Upper lobe of right lung (tissue), 1 donor: ENCODE measurements at regions not wholly inside any gene's neighbourhood (a gene's known extent, or its start where the extent isn't known, plus 50 kb on each side); places are given as distances from the start of the nearest gene placed in this dataset.

Source experiments
- ATAC-seq: fragments of 200-7000 bp; cut with Tn5 transposase; one replicate; pipeline ENCODE4 v1.9.1; 2020; ENCODE audit warnings: mild to moderate bottlenecking, moderate library complexity
- DNase-seq: peaks from one replicate; pipeline ENCODE4 v3.0.0-alpha.2; 2020
- H3K27ac ChIP-seq: fragments of 200-600 bp; one replicate; pipeline ENCODE4 v1.8.0; 2022
- H3K27me3 ChIP-seq: fragments of 200-600 bp; one replicate; pipeline ENCODE4 v1.8.0; 2022; ENCODE audit warnings: mild to moderate bottlenecking
- H3K36me3 ChIP-seq: fragments of 200-600 bp; one replicate; pipeline ENCODE4 v1.8.0; 2022
- H3K4me1 ChIP-seq: fragments of 200-600 bp; one replicate; pipeline ENCODE4 v1.8.0; 2022
- H3K4me3 ChIP-seq: fragments of 200-600 bp; one replicate; pipeline ENCODE4 v1.8.0; 2022; ENCODE audit warnings: mild to moderate bottlenecking
- H3K9me3 ChIP-seq: fragments of 200-600 bp; one replicate; pipeline ENCODE4 v1.8.0; 2022
- intact Hi-C: fragments of 100-400 bp; cut with DNase I; formaldehyde crosslinking; loops from one replicate; pipeline ENCODE4 v1.11.0; 2022
- TF ChIP-seq, protein P1 (sequence below): fragments of 200-600 bp; IDR thresholded peaks from one replicate; pipeline ENCODE4 v1.8.0; 2022; ENCODE audit warnings: antibody characterized with exemption
- donor health status: DM: no; HTN: yes; CAD: no; lungs with severe emphysema.

DNA sequence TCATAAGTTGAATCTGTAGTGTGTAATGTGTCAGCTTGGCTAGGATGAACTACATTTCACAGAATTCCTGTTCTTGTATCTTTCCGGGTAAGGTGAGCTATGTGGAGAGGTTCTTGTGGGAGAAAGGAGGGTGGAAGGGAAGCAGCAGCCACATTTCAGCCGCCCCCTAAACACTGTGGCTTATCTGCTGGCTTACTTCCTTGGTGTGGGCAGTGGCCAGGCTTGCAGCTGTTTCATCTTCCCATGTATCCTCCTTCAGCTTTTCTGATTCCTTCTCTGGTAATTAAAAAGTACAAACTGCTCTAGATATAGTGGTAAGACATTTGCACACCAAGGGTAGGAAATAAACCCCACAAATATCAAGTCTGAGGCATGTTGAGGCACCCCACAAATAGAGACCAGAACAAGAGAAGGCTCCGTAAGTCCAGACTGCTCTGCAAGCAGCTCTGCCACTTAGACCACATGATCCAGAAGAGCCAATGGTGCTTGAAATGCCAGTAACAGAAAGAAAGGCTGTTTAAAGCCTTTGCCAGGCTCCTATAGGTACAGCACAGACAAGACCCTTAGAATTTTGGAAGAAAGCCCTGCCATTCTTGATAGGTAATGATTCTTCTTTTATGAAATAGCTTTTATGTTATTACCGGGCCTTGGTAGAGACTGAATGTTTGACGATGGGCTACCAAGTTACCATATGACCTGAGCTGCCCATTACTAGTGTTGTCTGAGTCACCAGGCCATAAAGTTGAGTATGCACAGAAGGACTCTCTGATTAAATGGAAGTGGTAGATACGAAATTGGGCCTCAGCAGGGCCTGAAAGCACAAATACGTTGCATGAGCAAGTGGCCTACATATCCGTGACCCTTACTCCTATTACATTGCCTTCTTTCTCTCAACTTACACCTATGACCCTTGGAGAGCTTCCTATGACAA lies 215.0 kb upstream of the SGK1 start:
- intact Hi-C loops, result no loop called here
- ATAC-seq (peak; percentile 27), DNase-seq (no peak)
- TF ChIP-seq, protein P1, sequence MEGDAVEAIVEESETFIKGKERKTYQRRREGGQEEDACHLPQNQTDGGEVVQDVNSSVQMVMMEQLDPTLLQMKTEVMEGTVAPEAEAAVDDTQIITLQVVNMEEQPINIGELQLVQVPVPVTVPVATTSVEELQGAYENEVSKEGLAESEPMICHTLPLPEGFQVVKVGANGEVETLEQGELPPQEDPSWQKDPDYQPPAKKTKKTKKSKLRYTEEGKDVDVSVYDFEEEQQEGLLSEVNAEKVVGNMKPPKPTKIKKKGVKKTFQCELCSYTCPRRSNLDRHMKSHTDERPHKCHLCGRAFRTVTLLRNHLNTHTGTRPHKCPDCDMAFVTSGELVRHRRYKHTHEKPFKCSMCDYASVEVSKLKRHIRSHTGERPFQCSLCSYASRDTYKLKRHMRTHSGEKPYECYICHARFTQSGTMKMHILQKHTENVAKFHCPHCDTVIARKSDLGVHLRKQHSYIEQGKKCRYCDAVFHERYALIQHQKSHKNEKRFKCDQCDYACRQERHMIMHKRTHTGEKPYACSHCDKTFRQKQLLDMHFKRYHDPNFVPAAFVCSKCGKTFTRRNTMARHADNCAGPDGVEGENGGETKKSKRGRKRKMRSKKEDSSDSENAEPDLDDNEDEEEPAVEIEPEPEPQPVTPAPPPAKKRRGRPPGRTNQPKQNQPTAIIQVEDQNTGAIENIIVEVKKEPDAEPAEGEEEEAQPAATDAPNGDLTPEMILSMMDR, result no peak
- peaks cover 11% of the 10 kb centered on the region for H3K4me1 ChIP-seq
- H3K27me3 ChIP-seq, result no peaks in the 10 kb centered on the region
- no peaks in the 10 kb centered on the region for H3K9me3 ChIP-seq
- no peak overlapping the region for H3K27ac ChIP-seq
- no peaks in the 10 kb centered on the region for H3K36me3 ChIP-seq
- H3K4me3 ChIP-seq, result no peak overlapping the region

DNA sequence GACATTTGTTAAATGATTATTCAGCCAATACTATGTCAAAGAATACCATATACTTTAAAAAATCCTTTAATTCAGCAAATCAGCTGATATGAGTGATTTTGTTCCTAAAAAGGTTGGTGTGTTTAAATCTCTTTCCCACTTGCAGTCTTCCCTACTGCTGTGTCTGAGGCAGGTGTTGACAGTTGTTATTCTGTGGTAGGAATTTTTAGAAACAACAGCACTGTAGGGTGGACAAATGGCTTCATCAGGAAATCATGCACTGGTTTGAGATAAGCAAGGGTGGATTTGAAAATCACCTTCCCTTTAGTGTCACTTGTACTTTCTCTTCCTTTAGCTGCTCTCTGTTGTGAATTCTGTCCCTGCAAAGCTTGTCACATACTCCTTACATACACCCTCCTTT lies 213.7 kb upstream of the SGK1 start:
- Histone ChIP-seq H3K4me3 (no peak overlapping the region), H3K9me3 (no peaks in the 10 kb centered on the region), H3K36me3 (no peaks in the 10 kb centered on the region), H3K4me1 (peaks cover 11% of the 10 kb centered on the region), H3K27me3 (no peaks in the 10 kb centered on the region), H3K27ac (no peak overlapping the region)
- TF ChIP-seq, protein P1, result no peak
- intact Hi-C loops, result no loop called here
- DNase-seq, result no peak
- no peak for ATAC-seq

DNA sequence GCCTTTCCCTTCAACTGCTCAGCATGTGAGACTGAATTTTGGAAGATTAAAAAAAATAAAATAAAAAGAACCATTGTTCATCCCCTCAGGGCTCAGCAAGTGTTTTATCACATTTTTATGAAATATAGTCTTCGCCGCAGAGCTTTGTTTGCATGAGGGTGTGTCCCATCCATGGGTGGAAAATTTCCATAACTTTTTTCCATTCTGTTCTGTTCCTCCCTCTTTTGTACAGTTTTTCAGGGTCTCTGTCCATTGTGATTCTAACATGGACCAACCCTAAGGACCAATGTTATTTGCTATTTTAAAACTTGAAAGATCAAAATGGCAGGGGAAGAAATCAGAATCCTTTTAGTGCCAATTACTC lies 213.3 kb upstream of the SGK1 start:
- Histone ChIP-seq H3K4me1 (peaks cover 11% of the 10 kb centered on the region), H3K9me3 (no peaks in the 10 kb centered on the region), H3K27ac (no peak overlapping the region), H3K27me3 (no peaks in the 10 kb centered on the region), H3K36me3 (no peaks in the 10 kb centered on the region), H3K4me3 (no peak overlapping the region)
- DNase-seq, result no peak
- intact Hi-C loops, result no loop called here
- TF ChIP-seq, protein P1, result no peak
- no peak for ATAC-seq

DNA sequence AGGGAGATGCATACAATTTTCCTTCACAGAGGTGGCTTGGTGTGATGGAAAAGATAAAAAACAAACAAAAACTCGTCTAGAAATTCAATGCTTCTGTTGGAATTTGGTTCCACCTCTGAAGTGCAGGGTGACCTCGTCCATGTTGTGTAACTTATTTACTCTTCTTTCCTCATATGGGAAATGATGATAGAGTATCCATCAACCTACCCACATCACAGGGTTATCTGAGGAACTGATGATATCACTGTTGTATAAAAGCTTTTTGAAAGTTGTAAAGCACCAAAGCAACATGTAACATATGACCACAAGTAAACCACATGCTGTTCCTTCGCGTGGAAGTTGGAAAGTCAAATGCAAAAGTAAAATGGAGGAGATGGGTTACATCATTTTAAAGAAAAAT lies 212.0 kb upstream of the SGK1 start:
- ATAC-seq, result peak; percentile 84

DNA sequence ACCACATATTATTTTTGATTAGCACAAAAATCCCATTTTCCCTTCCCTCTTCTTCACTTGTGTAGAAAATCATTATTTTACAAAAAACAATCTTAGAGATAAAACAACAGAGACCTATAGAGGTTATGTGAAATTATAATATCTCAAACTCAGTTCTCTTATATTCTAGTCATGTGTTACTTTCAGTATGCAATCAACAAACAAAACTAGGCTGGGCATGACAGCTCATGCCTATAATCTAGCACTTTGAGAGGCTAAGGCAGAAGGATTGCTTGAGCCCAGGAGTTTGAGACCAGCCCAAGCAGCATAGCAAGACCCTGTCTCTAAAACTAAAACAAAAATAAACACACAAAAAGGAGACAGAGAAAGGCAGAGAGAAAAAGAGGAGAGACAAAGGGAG lies 211.4 kb upstream of the SGK1 start:
- no peak overlapping the region for H3K27ac ChIP-seq
- intact Hi-C loops, result no loop called here
- no peaks in the 10 kb centered on the region for H3K9me3 ChIP-seq
- no peak for DNase-seq
- H3K4me3 ChIP-seq, result no peak overlapping the region
- no peaks in the 10 kb centered on the region for H3K27me3 ChIP-seq
- TF ChIP-seq, protein P1, result no peak
- no peak for ATAC-seq
- H3K4me1 ChIP-seq, result peaks cover 11% of the 10 kb centered on the region
- no peaks in the 10 kb centered on the region for H3K36me3 ChIP-seq

More for the DNA sequence above, 212.0 kb upstream of the SGK1 start:
- Histone ChIP-seq H3K36me3 (no peaks in the 10 kb centered on the region), H3K4me1 (peaks cover 11% of the 10 kb centered on the region), H3K4me3 (no peak overlapping the region), H3K9me3 (no peaks in the 10 kb centered on the region), H3K27me3 (no peaks in the 10 kb centered on the region), H3K27ac (no peak overlapping the region)
- intact Hi-C loops, result no loop called here
- TF ChIP-seq, protein P1, result no peak
- no peak for DNase-seq
